Eye (tissue), 1 donor: ENCODE measurements at regions not wholly inside any gene's neighbourhood (a gene's known extent, or its start where the extent isn't known, plus 50 kb on each side); places are given as distances from the start of the nearest gene placed in this dataset.
A peak's percentile ranks its signal among the peaks of the same experiment; 100 is the strongest.

Experiments
- DNase-seq: peaks from one replicate; pipeline ENCODE4 v3.0.0-alpha.2; 2015

- no peak for DNase-seq
These were observed 103.8 kb upstream of the GPR26 start for GRCh38 chr10:123562387-123562786.

GRCh38 chr10:123562811-123563580 lies 103.2 kb upstream of the GPR26 start:
- DNase-seq: no peak

GRCh38 chr10:123563581-123563855 lies 102.6 kb upstream of the GPR26 start:
- DNase-seq: no peak

- DNase-seq: no peak
These were observed 102.2 kb upstream of the GPR26 start for GRCh38 chr10:123563994-123564393.

- no peak for DNase-seq
These were observed 101.5 kb upstream of the GPR26 start for GRCh38 chr10:123564631-123565030.

DNA sequence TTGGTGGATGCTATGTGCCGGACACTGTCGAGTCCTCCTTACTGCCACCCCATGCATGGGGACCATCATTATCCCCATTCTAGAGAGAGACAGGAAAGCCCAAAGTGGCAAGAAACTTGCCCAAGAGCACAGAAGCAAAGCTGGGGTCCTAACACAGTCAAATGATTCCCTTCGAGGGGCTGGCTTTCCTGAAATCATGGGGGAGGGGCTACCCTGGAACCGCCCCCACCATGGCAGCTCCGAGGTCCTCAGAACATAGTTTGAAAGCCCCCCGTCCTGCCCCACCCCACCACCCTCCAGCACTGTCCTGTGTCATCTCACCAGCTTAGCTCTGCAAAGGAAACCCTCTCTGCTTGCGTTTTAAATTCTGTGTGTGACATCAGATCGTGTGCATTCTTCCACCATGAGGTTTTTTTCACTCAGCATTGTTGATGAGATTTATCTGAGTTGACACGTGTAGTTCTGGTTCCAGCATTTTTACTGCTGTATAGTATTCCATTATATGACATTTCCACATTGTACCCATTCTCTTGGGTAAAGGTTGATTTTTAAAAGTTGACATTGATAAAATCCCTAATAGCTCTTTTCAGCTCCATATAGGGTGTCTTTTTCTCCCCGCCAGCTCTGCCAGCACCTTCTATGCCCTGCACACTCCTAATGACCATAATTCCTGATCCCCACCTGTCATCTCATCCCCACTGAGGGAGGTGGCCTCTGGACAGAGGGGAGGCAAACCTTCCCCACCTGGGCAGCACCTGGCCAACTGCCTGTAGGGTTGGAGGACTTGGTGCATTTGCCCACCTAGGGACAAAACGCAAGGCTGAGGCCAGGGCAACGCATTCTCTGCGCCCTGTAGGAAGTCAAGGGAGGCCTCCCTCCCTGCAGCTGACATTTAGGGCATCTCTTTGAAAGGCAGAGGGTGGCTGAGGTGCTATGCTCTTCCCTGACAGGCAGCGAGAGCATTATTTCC lies 100.2 kb upstream of the GPR26 start:
- no peak for DNase-seq

DNA sequence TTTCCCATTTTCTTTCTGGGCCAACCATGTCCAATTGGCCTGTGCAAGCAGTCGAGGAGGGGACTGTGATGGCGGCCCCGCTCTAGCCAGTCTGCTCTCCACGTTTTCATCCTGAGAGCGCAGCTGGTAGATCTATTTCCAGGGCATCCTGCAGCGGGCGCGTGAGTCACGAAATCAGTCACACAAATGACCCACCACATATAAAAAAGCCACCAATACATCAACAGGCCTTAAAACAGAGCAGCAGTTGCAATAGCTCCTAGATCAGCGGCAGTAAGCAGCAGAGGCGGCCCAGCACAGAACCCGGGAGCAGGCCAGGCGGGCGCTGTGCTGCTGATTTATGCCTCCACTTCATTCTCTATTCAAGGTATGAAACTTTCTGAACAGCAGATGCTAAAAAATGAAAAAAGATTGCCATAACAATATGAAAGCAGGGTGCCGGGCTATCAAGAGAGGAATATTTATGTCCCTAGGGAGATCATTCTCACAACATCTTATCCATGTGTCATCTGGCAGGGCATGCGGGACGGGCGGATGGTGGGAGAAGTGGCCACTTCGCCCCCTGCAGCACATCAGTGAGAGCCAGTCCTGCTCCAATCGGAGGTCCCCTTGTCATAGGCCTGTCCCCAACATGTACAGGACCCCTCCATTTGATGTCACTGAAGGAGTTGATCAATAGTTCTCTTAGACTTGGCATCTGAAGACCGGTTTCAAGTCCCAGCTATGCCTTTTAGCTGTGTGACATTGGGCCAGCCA lies 98.0 kb upstream of the GPR26 start:
- DNase-seq: no peak

- no peak for DNase-seq
These were observed 97.4 kb upstream of the GPR26 start for GRCh38 chr10:123568751-123569150.

- DNase-seq: no peak
These were observed 96.6 kb upstream of the GPR26 start for GRCh38 chr10:123569436-123570035.

DNA sequence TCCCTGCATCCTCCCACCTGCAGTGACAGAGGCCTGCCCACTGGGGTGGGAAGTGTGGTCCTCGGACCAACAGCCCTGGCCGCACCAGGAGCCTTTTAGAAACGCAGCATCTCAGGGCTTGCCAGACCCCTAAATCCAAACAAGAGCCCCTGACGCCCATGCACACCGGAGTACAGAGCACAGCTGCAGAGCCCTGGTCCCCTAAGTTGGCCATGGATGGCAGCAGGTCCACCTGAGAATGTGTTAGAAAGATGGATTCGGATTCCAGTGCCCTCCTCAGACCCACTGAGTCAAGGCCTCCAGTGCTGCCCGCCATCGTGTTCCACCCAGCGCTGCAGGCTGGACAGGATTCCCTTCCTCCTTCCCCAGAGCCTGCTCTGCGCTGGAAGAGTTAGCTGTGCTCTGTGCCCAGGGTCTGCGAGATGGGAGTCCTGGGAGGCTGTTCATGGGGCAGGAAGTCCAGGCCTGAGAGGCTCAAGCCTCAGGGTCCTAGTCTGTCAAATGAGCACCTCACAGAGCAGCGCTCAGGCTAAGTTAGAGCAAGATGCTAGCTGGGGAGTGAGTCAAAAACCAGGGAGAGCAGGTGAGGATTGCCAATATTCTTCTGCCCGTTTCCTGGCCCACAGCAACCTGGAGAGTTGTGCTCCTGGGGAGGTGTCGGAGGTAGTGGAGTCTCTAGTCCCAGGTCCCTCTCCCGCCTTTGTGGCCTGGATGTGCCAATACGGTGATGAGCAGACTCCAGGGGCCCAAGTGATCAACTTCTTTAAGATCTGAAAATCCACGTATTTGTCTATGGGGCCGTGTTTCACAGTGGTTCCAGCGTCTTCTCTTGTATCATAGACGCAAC lies 95.9 kb upstream of the GPR26 start:
- DNase-seq: no peak

- DNase-seq: no peak
These were observed 95.1 kb upstream of the GPR26 start for GRCh38 chr10:123570898-123571515.

DNA sequence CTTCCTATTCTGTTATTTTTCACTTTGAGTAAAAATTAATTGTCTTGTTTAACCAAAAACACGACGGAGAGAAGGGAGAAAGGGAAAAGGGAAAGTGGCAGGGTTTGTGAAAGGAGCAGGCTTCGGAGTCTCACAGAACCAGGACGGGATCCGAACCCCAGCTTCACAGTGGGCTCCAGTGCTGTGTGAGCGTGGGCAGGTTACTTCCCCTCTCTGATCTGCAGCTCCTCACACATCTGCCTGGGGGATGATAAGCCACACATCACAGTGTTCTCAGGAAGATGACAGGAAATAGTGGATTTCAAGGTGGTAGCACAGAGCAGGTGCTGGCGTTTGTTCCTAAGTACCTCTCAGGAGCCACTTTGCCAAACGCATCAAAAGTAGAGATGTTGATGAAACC lies 94.2 kb upstream of the GPR26 start:
- no peak for DNase-seq

DNA sequence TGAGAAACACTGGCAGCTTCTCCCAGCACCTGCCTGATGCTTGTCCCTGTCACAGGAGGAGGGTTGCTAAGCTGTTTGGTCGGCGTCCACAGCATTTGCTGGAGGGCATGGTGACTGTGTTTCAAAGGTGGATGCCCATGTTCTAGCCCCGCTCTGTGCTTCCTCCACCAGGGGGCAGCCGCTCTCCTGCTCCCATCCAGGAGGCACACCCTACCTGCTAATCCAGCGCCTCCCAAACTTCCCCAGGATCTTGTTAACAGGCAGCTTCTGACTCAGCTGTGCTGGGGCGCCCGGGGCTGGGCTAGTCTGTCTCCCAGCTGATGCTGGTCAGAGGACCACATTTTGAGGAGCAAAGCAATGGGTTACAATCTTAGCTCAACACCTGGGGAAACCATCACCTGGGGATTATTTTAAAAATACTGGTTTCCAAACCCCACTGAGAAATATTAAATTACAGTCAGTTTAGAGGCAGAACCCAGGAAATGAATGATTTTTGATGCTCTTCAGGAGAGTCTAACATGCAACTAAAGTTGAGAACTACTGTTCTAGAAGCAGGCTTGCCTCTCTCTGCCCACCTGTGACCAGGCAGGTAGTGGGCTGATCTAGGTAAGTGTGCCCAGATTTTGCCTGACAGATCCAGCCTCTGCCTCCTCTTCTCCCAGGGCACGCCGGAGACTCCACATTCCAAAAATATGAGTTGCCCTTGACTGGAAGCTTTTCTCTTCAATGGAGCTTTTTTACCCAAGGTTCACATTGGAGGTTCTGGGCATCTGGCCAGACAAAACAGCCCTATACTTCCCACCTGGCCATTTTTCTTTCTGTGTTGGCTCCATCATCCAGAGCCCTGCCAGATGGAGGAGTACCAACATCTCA lies 92.7 kb upstream of the GPR26 start:
- peak; percentile 37 for DNase-seq

- DNase-seq: no peak
These were observed 92.0 kb upstream of the GPR26 start for GRCh38 chr10:123574109-123574698.

- DNase-seq: no peak
These were observed 91.0 kb upstream of the GPR26 start for GRCh38 chr10:123575105-123575504.

DNA sequence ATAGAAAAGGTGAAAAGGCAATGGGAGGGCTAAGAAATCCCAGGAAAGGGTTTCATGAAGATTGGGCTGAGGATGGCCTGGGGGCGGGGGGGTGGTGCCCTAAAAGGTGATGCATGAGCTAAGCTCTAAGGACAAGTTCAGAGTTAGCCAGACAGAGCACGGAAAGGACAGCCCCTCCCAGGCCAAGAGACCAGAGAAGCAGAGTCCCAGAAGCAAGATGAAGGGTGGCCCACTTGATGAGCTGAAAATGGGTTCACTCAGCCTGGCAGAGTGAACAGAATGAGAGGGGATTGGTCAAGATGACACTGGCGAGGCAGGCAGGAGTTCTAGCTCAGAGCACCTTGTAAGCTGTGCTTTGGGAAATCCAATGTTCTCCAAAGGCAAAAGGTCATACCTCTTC lies 89.4 kb upstream of the GPR26 start:
- no peak for DNase-seq

- DNase-seq: no peak
These were observed 88.2 kb upstream of the GPR26 start for GRCh38 chr10:123577921-123578461.

GRCh38 chr10:123578721-123579120 lies 87.4 kb upstream of the GPR26 start:
- DNase-seq: no peak

DNA sequence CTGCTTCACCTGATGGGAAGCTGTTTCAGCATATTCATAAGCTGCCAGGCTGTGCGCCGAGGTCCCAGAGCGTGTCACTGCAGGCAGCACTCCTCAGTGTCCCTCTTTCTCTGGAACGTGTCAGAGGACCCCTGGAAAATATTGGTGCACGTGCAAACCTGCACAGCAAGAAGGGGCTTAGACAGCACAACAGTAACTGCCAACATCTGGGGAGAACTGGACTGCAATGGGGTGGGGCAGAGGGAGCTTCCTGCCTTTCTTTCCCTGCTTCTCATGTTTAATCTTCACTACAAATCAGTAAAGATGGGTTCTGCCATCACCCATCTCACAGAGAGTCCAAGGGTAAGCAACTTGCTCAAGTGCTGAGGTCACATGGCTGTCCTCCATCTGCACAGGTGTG lies 86.5 kb upstream of the GPR26 start:
- no peak for DNase-seq

GRCh38 chr10:123580426-123580825 lies 85.7 kb upstream of the GPR26 start:
- no peak for DNase-seq
